H1 (cell line): ENCODE measurements at regions not wholly inside any gene's neighbourhood (a gene's known extent, or its start where the extent isn't known, plus 50 kb on each side); places are given as distances from the start of the nearest gene placed in this dataset.

Experiments
- CTCF ChIA-PET: fragments of 300-600 bp; sonication (Branson Sonifier 250); formaldehyde crosslinking; loops from one replicate; lab custom pipeline; 2021; ENCODE audit not compliant: partially characterized antibody; lab: Charles Lee
- POLR2A ChIA-PET: fragments of 300-600 bp; sonication (Branson Sonifier 250); formaldehyde crosslinking; loops from one replicate; lab custom pipeline; 2021; ENCODE audit warnings: inconsistent platforms; ENCODE audit not compliant: partially characterized antibody; lab: Charles Lee
- DNase-seq, 2 experiments: peaks; one replicate each; pipeline versions ENCODE4 v3.0.0 to v3.0.0-alpha.2; 2010 to 2022; ENCODE audit warnings: low spot score in 2 of 2, low read depth in 1 of 2, mixed read lengths in 1 of 2
- FAIRE-seq: peaks from 2 replicates; lab custom pipeline; 2011; peaks lifted over from hg19 to GRCh38; lab: Jason Lieb, UNC
- H2AFZ ChIP-seq: 2 replicates; pipeline ENCODE4 v1.8.1; 2012; ENCODE audit warnings: low read length, inconsistent platforms
- H2AK5ac ChIP-seq: 2 replicates; pipeline ENCODE4 v1.6.1; 2013; ENCODE audit warnings: low read depth, low read length
- H2BK120ac ChIP-seq: replicated peaks from 2 replicates; pipeline ENCODE3; 2013; ENCODE audit warnings: low read depth, low read length, inconsistent platforms
- H2BK12ac ChIP-seq: 2 replicates; pipeline ENCODE4 v1.6.1; 2013; ENCODE audit warnings: low read depth, low read length
- H2BK15ac ChIP-seq: 2 replicates; pipeline ENCODE4 v1.6.1; 2013; ENCODE audit warnings: low read length
- H2BK20ac ChIP-seq: 2 replicates; pipeline ENCODE4 v1.6.1; 2013; ENCODE audit warnings: low read length
- H2BK5ac ChIP-seq: 2 replicates; pipeline ENCODE4 v1.6.1; 2013; ENCODE audit warnings: low read depth, low read length
- H3K14ac ChIP-seq: 2 replicates; pipeline ENCODE4 v1.6.1; 2013; ENCODE audit warnings: inconsistent platforms; ENCODE audit not compliant: insufficient read length
- H3K18ac ChIP-seq: 2 replicates; pipeline ENCODE4 v1.6.1; 2013; ENCODE audit warnings: low read length; ENCODE audit errors: extremely low read depth
- H3K23ac ChIP-seq: 2 replicates; pipeline ENCODE4 v1.6.1; 2013; ENCODE audit warnings: inconsistent platforms; ENCODE audit not compliant: insufficient read length
- H3K23me2 ChIP-seq: 2 replicates; pipeline ENCODE4 v1.6.1; 2013; ENCODE audit warnings: low read depth, low read length
- H3K27ac ChIP-seq: 2 replicates; pipeline ENCODE4 v1.6.1; 2011; ENCODE audit warnings: low read depth, low read length, inconsistent platforms
- H3K27me3 ChIP-seq, 4 experiments: replicated peaks in 1 of 4; 1 replicate in 1 of 4; 2 replicates in 3 of 4; pipeline versions ENCODE4 v1.6.1 to v1.8.1; 2011 to 2013; ENCODE audit warnings: low read length in 3 of 4, mild to moderate bottlenecking in 3 of 4, inconsistent platforms in 2 of 4, mixed read lengths in 2 of 4, moderate library complexity in 1 of 4; ENCODE audit not compliant: control insufficient read depth in 3 of 4, insufficient read depth in 3 of 4; ENCODE audit errors: extremely low read depth in 1 of 4
- H3K36me3 ChIP-seq, 4 experiments: 2 replicates each; pipeline versions ENCODE4 v1.6.1 to v1.8.1; 2011 to 2013; ENCODE audit warnings: mild to moderate bottlenecking in 4 of 4, low read length in 3 of 4, moderate library complexity in 2 of 4, control low read depth in 1 of 4, inconsistent platforms in 1 of 4; ENCODE audit not compliant: insufficient read depth in 4 of 4, control insufficient read depth in 2 of 4
- H3K4ac ChIP-seq: replicated peaks from 2 replicates; pipeline ENCODE3; 2013; ENCODE audit warnings: low read length, low read depth, mixed read lengths, inconsistent platforms; ENCODE audit not compliant: insufficient read length
- H3K4me1 ChIP-seq, 4 experiments: replicated peaks in 1 of 4; 1 replicate in 1 of 4; 2 replicates in 3 of 4; pipeline versions ENCODE4 v1.6.1 to v1.8.1; 2011 to 2013; ENCODE audit warnings: low read length in 3 of 4, inconsistent platforms in 2 of 4, mixed read lengths in 1 of 4; ENCODE audit not compliant: insufficient read depth in 4 of 4, control insufficient read depth in 3 of 4
- H3K4me2 ChIP-seq, 2 experiments: 2 replicates each; pipeline versions ENCODE4 v1.6.1 to v1.8.1; 2011 to 2013; ENCODE audit warnings: low read depth in 2 of 2, low read length in 2 of 2, control low read depth in 1 of 2, inconsistent platforms in 1 of 2, mild to moderate bottlenecking in 1 of 2; ENCODE audit not compliant: insufficient read depth in 1 of 2
- H3K4me3 ChIP-seq, 4 experiments: fragments of 200-600, 300-600 bp in 1 of 4; sonication (generic), shearing (Covaris generic), sonication (Bioruptor Twin) in 1 of 4; 2 replicates each; pipeline versions ENCODE4 v1.5.1 to v1.8.1; 2011 to 2016; ENCODE audit warnings: low read length in 4 of 4, low read depth in 3 of 4, control low read depth in 2 of 4, inconsistent platforms in 2 of 4, mild to moderate bottlenecking in 2 of 4, mixed read lengths in 1 of 4, moderate library complexity in 1 of 4; ENCODE audit not compliant: insufficient read depth in 2 of 4; ENCODE audit errors: extremely low read depth in 1 of 4
- H3K56ac ChIP-seq: replicated peaks from 2 replicates; pipeline ENCODE3; 2013; ENCODE audit warnings: low read depth, mild to moderate bottlenecking, mixed read lengths, low read length, inconsistent platforms; ENCODE audit not compliant: insufficient read length
- H3K79me1 ChIP-seq: 2 replicates; pipeline ENCODE4 v1.6.1; 2013; ENCODE audit warnings: low read depth, low read length, control low read depth
- H3K79me2 ChIP-seq, 2 experiments: 2 replicates each; pipeline versions ENCODE4 v1.6.1 to v1.8.1; 2012 to 2013; ENCODE audit warnings: low read length in 2 of 2, mild to moderate bottlenecking in 2 of 2, inconsistent platforms in 1 of 2; ENCODE audit not compliant: insufficient read depth in 2 of 2, control insufficient read depth in 1 of 2
- H3K9ac ChIP-seq, 4 experiments: replicated peaks in 1 of 4; 1 replicate in 1 of 4; 2 replicates in 3 of 4; pipeline versions ENCODE4 v1.6.1 to v1.8.1; 2011 to 2013; ENCODE audit warnings: low read depth in 3 of 4, low read length in 3 of 4, control low read depth in 2 of 4, mild to moderate bottlenecking in 2 of 4, moderate library complexity in 2 of 4, inconsistent platforms in 1 of 4; ENCODE audit errors: extremely low read depth in 1 of 4
- H3K9me3 ChIP-seq, 2 experiments: 2 replicates each; pipeline versions ENCODE4 v1.6.1 to v1.8.1; 2012 to 2013; ENCODE audit warnings: mild to moderate bottlenecking in 2 of 2, moderate library complexity in 2 of 2, control low read depth in 1 of 2, inconsistent platforms in 1 of 2, low read depth in 1 of 2, low read length in 1 of 2, mixed read lengths in 1 of 2; ENCODE audit not compliant: insufficient read depth in 2 of 2
- H4K20me1 ChIP-seq, 2 experiments: replicated peaks in 1 of 2; 2 replicates each; pipeline versions ENCODE3 to v1.8.1; 2011 to 2013; ENCODE audit warnings: inconsistent platforms in 2 of 2, low read length in 2 of 2, mild to moderate bottlenecking in 1 of 2; ENCODE audit not compliant: insufficient read depth in 2 of 2, control insufficient read depth in 1 of 2
- H4K5ac ChIP-seq: 2 replicates; pipeline ENCODE4 v1.6.1; 2013; ENCODE audit warnings: low read length, low read depth, mixed read lengths, inconsistent platforms; ENCODE audit not compliant: insufficient read length
- H4K8ac ChIP-seq: 2 replicates; pipeline ENCODE4 v1.8.0; 2013; ENCODE audit warnings: mild to moderate bottlenecking, moderate library complexity, low read length, inconsistent platforms; ENCODE audit not compliant: insufficient read depth; ENCODE audit errors: extremely low read depth
- H4K91ac ChIP-seq: replicated peaks from 2 replicates; pipeline ENCODE3; 2013; ENCODE audit warnings: low read length, mixed read lengths, inconsistent platforms; ENCODE audit not compliant: insufficient read length
- WGBS, 2 experiments: shearing (Covaris generic) in 1 of 2; methylation state at CpG; one replicate each; pipeline versions ENCODE4 v1.1.6 to v1.1.7; 2013 to 2015; ENCODE audit warnings: low lambda C conversion rate in 2 of 2, mixed read lengths in 2 of 2, inconsistent platforms in 1 of 2, low coverage in 1 of 2, missing lambda C conversion rate in 1 of 2; ENCODE audit not compliant: insufficient replicate concordance in 2 of 2, insufficient coverage in 1 of 2, insufficient read length in 1 of 2; ENCODE audit errors: extremely low coverage in 1 of 2, missing lambda C conversion rate in 1 of 2; 5-methylcytosine and 5-hydroxymethylcytosine counted together

DNA sequence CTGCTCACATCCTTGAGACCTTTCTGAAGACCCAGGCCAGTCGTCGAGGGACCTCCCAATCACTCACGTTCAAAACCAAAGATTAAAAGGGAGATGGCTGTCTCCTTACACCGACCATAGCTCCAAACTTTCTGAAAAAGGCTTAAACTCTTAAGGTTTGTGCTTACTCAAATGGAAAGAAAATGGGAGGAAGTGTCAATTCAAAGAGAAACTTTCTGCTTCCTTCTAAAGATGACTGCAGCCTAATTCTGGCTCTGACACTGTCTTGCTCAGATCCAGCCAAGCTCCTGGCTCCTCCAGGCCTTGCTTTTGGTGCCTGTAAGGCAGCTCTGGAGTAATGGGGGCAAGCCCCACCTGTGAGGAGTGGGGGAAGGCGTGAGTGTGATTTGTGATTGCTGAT is 54.9 kb upstream of the WSB1 start:
- Histone ChIP-seq H4K5ac (no peak overlapping the region), H2BK120ac (no peak overlapping the region), H3K14ac (no peak overlapping the region), H2BK5ac (no peak overlapping the region), H3K23me2 (no peaks in the 10 kb centered on the region), H3K4me3 (no peak overlapping the region), H3K23ac (no peak overlapping the region), H3K56ac (no peak overlapping the region), H4K91ac (no peak overlapping the region), H3K9ac (no peak overlapping the region), H3K79me2 (no peaks in the 10 kb centered on the region), H3K79me1 (no peaks in the 10 kb centered on the region; the same call in 1 of the 2 replicates), H2AFZ (no peak overlapping the region), H3K4ac (no peak overlapping the region), H3K27ac (no peak overlapping the region), H3K18ac (no peak overlapping the region), H2BK20ac (no peak overlapping the region), H3K27me3 (no peaks in the 10 kb centered on the region), H2BK12ac (no peak overlapping the region), H3K4me1 (no peaks in the 10 kb centered on the region; a peak in 1 of 7 replicates), H2BK15ac (no peak overlapping the region), H4K8ac (no peak overlapping the region), H3K36me3 (no peaks in the 10 kb centered on the region), H2AK5ac (no peak overlapping the region), H3K4me2 (no peak overlapping the region), H4K20me1 (no peaks in the 10 kb centered on the region), H3K9me3 (no peaks in the 10 kb centered on the region)
- POLR2A ChIA-PET, result interaction anchor here (3.3 kb wide), 1 partner anchor 55 kb away, joined by 15 read pairs; the partner anchor contains the start of gene WSB1
- 83% methylated on average over 5 of the region's 5 CpGs; no CpG with 5 or more reads in 1 of the 2 experiments for WGBS, 2 experiments
- CTCF ChIA-PET, result interaction anchor here (0.7 to 2.6 kb wide), 7 partner anchors 11 to 364 kb away, joined by 3 to 9 read pairs (median 4); no protein-coding TSS in a partner anchor
- DNase-seq (no peak), FAIRE-seq (no peak)
